ENCODE measurements at regions not wholly inside any gene's neighbourhood (a gene's known extent, or its start where the extent isn't known, plus 50 kb on each side); places are given as distances from the start of the nearest gene placed in this dataset.

DNA sequence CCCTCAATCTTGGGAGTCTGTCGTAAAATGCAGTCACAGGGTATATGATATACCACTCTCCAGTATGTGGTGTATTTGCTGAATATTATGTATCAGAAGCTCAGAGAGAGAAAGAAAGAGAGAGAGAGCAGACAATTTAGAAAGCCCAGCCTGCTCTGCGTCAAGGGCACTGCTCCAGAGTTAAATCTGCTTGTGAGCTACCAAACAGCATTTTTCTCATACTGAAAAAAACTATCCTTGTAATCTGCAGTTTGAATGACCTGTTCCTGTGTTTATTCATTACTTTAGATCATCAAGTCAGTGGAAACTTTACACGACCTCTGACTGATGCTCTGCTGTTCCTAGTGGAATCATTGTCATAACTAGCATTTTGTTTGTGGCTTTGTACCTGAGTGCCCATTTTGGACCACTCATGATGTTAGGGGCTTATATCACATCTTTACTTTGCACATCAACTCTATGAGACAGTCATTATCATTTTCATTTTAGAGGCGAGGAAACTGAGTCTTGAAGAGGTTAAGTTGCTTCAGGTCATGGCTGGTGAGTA is 89.2 kb upstream of the PELI1 start:
- TF ChIP-seq, protein P1, sequence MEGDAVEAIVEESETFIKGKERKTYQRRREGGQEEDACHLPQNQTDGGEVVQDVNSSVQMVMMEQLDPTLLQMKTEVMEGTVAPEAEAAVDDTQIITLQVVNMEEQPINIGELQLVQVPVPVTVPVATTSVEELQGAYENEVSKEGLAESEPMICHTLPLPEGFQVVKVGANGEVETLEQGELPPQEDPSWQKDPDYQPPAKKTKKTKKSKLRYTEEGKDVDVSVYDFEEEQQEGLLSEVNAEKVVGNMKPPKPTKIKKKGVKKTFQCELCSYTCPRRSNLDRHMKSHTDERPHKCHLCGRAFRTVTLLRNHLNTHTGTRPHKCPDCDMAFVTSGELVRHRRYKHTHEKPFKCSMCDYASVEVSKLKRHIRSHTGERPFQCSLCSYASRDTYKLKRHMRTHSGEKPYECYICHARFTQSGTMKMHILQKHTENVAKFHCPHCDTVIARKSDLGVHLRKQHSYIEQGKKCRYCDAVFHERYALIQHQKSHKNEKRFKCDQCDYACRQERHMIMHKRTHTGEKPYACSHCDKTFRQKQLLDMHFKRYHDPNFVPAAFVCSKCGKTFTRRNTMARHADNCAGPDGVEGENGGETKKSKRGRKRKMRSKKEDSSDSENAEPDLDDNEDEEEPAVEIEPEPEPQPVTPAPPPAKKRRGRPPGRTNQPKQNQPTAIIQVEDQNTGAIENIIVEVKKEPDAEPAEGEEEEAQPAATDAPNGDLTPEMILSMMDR (IDR thresholded peaks at IDR 0.05), result no peak
- no peak for TF ChIP-seq ZFX (IDR thresholded peaks at IDR 0.05; ENCODE audit: borderline replicate concordance)

Data from 22Rv1 (cell line).